Activated T-cell treated with anti-CD3 and anti-CD28 coated beads, Interleukin-2, amount 50 U/mL, for 72 hours (primary cell): ENCODE measurements at regions not wholly inside any gene's neighbourhood (a gene's known extent, or its start where the extent isn't known, plus 50 kb on each side); places are given as distances from the start of the nearest gene placed in this dataset.

Source experiments
- ATAC-seq, 2 donors: fragments of 150-1000 bp; cut with Tn5 transposase; replicated peaks in 1 of 2; 2 replicates each; pipeline ENCODE4 v1.10.0; 2021; ENCODE audit warnings: moderate library complexity in 2 of 2, mild to moderate bottlenecking in 1 of 2
- DNase-seq, 2 donors: peaks; one replicate each; pipeline ENCODE4 v3.0.0; 2021 to 2022; ENCODE audit warnings: mixed read lengths in 1 of 2
- H3K27ac Mint-ChIP-seq: one replicate; pipeline ENCODE4 v1.8.0; 2022; ENCODE audit warnings: mild to moderate bottlenecking, moderate library complexity, mixed read lengths
- H3K27me3 Mint-ChIP-seq: one replicate; pipeline ENCODE4 v1.8.0; 2022; ENCODE audit warnings: low read depth, mixed read lengths
- H3K36me3 Mint-ChIP-seq, 2 donors: one replicate each; pipeline ENCODE4 v1.8.0; 2022; ENCODE audit warnings: mixed read lengths in 2 of 2, mild to moderate bottlenecking in 1 of 2; ENCODE audit not compliant: insufficient read depth in 2 of 2
- H3K4me1 Mint-ChIP-seq: one replicate; pipeline ENCODE4 v1.8.0; 2022; ENCODE audit warnings: low read depth, mixed read lengths
- H3K4me3 Mint-ChIP-seq, 2 donors: one replicate each; pipeline ENCODE4 v1.8.0; 2022; ENCODE audit warnings: mild to moderate bottlenecking in 2 of 2, mixed read lengths in 2 of 2, moderate library complexity in 2 of 2
- H3K9me3 Mint-ChIP-seq, 2 donors: one replicate each; pipeline ENCODE4 v1.8.0; 2022; ENCODE audit warnings: mixed read lengths in 2 of 2

- no peak for ATAC-seq
- H3K27me3 Mint-ChIP-seq = no peaks in the 10 kb centered on the region
- H3K4me3 Mint-ChIP-seq = no peak overlapping the region
- H3K9me3 Mint-ChIP-seq = peaks cover 2 to 5% of the 10 kb centered on the region in 2 donors
- DNase-seq = no peak
- H3K36me3 Mint-ChIP-seq = no peaks in the 10 kb centered on the region
- H3K4me1 Mint-ChIP-seq = no peaks in the 10 kb centered on the region
- H3K27ac Mint-ChIP-seq = no peak overlapping the region
These were observed 435.0 kb upstream of the KIF2B start for GRCh38 chr17:53387745-53388144.

GRCh38 chr17:53353919-53354351 lies 468.8 kb upstream of the KIF2B start:
- H3K27ac Mint-ChIP-seq = no peak overlapping the region
- H3K9me3 Mint-ChIP-seq = peaks cover 4 to 10% of the 10 kb centered on the region in 2 donors
- no peak for DNase-seq
- ATAC-seq = no peak
- no peaks in the 10 kb centered on the region for H3K36me3 Mint-ChIP-seq
- no peaks in the 10 kb centered on the region for H3K27me3 Mint-ChIP-seq
- no peaks in the 10 kb centered on the region for H3K4me1 Mint-ChIP-seq
- no peak overlapping the region for H3K4me3 Mint-ChIP-seq

GRCh38 chr17:53344778-53345177 lies 477.9 kb upstream of the KIF2B start:
- Mint-ChIP-seq H3K27me3 (no peaks in the 10 kb centered on the region), H3K36me3 (peaks cover 0 to 2% of the 10 kb centered on the region in 2 donors)

GRCh38 chr17:53336281-53336680 lies 486.4 kb upstream of the KIF2B start:
- no peak overlapping the region for H3K4me3 Mint-ChIP-seq
- no peak overlapping the region for H3K27ac Mint-ChIP-seq
- no peaks in the 10 kb centered on the region for H3K4me1 Mint-ChIP-seq
- peaks cover 0 to 2% of the 10 kb centered on the region in 2 donors for H3K36me3 Mint-ChIP-seq
- H3K9me3 Mint-ChIP-seq = peaks cover 11 to 21% of the 10 kb centered on the region in 2 donors
- DNase-seq = no peak
- H3K27me3 Mint-ChIP-seq = no peaks in the 10 kb centered on the region
- no peak for ATAC-seq

More at GRCh38 chr17:53344778-53345177, 477.9 kb upstream of the KIF2B start:
- ATAC-seq = no peak
- DNase-seq = no peak
- Mint-ChIP-seq H3K9me3 (peaks cover 14 to 15% of the 10 kb centered on the region in 2 donors), H3K4me3 (no peak overlapping the region), H3K4me1 (no peaks in the 10 kb centered on the region), H3K27ac (no peak overlapping the region)

- no peak overlapping the region for H3K4me3 Mint-ChIP-seq
- H3K36me3 Mint-ChIP-seq = no peaks in the 10 kb centered on the region
- H3K27me3 Mint-ChIP-seq = no peaks in the 10 kb centered on the region
- no peak overlapping the region for H3K27ac Mint-ChIP-seq
- ATAC-seq (no peak), DNase-seq (no peak)
- H3K9me3 Mint-ChIP-seq = peaks cover 6 to 16% of the 10 kb centered on the region in 2 donors
- no peaks in the 10 kb centered on the region for H3K4me1 Mint-ChIP-seq
These were observed 487.3 kb upstream of the KIF2B start for GRCh38 chr17:53335443-53335842.

DNA sequence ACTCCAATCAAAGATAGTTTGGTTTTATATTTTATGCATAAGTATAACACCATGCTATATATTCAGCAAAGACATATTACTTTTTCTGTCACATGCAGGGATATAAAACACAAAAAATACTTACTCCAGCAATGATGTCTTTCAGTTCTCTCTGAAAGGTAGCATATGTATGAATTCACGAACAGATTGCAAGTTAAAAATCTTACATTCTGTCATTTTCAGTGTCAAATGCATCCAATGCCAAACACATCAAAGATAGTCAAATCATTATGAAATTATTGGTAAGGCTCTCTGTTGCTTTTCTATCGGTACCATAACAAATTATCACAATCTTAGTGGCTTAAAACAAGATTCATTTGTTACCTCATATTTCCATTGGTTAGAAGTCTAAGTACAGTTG lies 492.0 kb upstream of the KIF2B start:
- H3K4me1 Mint-ChIP-seq = no peaks in the 10 kb centered on the region
- H3K27ac Mint-ChIP-seq = no peak overlapping the region
- DNase-seq (no peak), ATAC-seq (no peak)
- H3K9me3 Mint-ChIP-seq = peaks cover 1 to 9% of the 10 kb centered on the region in 2 donors
- no peak overlapping the region for H3K4me3 Mint-ChIP-seq
- H3K36me3 Mint-ChIP-seq = no peaks in the 10 kb centered on the region
- no peaks in the 10 kb centered on the region for H3K27me3 Mint-ChIP-seq

- H3K36me3 Mint-ChIP-seq = no peaks in the 10 kb centered on the region
- H3K4me1 Mint-ChIP-seq = no peaks in the 10 kb centered on the region
- H3K27ac Mint-ChIP-seq = no peak overlapping the region
- H3K4me3 Mint-ChIP-seq = no peak overlapping the region
- ATAC-seq (no peak), DNase-seq (no peak)
- peaks cover 6 to 7% of the 10 kb centered on the region in 2 donors for H3K9me3 Mint-ChIP-seq
- H3K27me3 Mint-ChIP-seq = no peaks in the 10 kb centered on the region
These were observed 501.1 kb upstream of the KIF2B start for GRCh38 chr17:53321651-53322050.

- no peak overlapping the region for H3K4me3 Mint-ChIP-seq
- ATAC-seq = no peak
- no peaks in the 10 kb centered on the region for H3K4me1 Mint-ChIP-seq
- no peaks in the 10 kb centered on the region for H3K27me3 Mint-ChIP-seq
- no peaks in the 10 kb centered on the region for H3K36me3 Mint-ChIP-seq
- no peak for DNase-seq
- peaks cover 7 to 10% of the 10 kb centered on the region in 2 donors for H3K9me3 Mint-ChIP-seq
- no peak overlapping the region for H3K27ac Mint-ChIP-seq
These were observed 502.8 kb upstream of the KIF2B start for GRCh38 chr17:53319947-53320346.

GRCh38 chr17:53316988-53317387 lies 505.7 kb upstream of the KIF2B start:
- H3K4me1 Mint-ChIP-seq = no peaks in the 10 kb centered on the region
- ATAC-seq = no peak
- H3K9me3 Mint-ChIP-seq = peaks cover 5 to 6% of the 10 kb centered on the region in 2 donors
- DNase-seq = no peak
- no peaks in the 10 kb centered on the region for H3K36me3 Mint-ChIP-seq
- H3K27me3 Mint-ChIP-seq = no peaks in the 10 kb centered on the region
- H3K4me3 Mint-ChIP-seq = no peak overlapping the region
- H3K27ac Mint-ChIP-seq = no peak overlapping the region

DNA sequence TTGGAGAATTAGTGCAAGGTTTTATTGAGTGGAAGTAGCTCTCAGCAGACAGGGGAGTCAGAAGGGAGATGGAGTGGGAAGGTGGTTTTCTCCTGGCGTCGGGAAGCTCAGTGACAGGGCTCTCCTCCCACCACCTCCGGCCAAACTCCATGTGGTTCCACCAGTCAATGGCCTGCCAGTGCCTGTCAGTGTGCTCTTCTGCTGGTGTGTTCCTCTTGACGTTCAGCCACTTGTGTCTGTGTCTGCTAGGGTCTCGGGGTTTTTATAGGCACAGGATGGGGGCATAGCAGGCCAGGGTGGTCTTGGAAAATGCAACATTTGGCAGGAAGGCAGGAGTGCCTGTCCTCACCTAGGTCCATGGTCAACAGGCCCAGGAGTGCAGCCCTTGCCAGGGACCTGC lies 506.7 kb upstream of the KIF2B start:
- DNase-seq = no peak
- Mint-ChIP-seq H3K27ac (no peak overlapping the region), H3K36me3 (no peaks in the 10 kb centered on the region), H3K4me1 (no peaks in the 10 kb centered on the region), H3K9me3 (peaks cover 6% of the 10 kb centered on the region in 2 donors), H3K27me3 (no peaks in the 10 kb centered on the region), H3K4me3 (no peak overlapping the region)
- no peak for ATAC-seq

GRCh38 chr17:53314521-53314920 lies 508.2 kb upstream of the KIF2B start:
- no peak overlapping the region for H3K27ac Mint-ChIP-seq
- DNase-seq (no peak), ATAC-seq (no peak)
- H3K4me3 Mint-ChIP-seq = no peak overlapping the region
- no peaks in the 10 kb centered on the region for H3K4me1 Mint-ChIP-seq
- no peaks in the 10 kb centered on the region for H3K36me3 Mint-ChIP-seq
- peaks cover 6 to 10% of the 10 kb centered on the region in 2 donors for H3K9me3 Mint-ChIP-seq
- no peaks in the 10 kb centered on the region for H3K27me3 Mint-ChIP-seq

- H3K9me3 Mint-ChIP-seq = peaks cover 6 to 12% of the 10 kb centered on the region in 2 donors
- H3K27me3 Mint-ChIP-seq = no peaks in the 10 kb centered on the region
- no peaks in the 10 kb centered on the region for H3K36me3 Mint-ChIP-seq
- no peak overlapping the region for H3K4me3 Mint-ChIP-seq
- no peaks in the 10 kb centered on the region for H3K4me1 Mint-ChIP-seq
- ATAC-seq (no peak), DNase-seq (no peak)
- no peak overlapping the region for H3K27ac Mint-ChIP-seq
These were observed 509.0 kb upstream of the KIF2B start for GRCh38 chr17:53313746-53314145.

DNA sequence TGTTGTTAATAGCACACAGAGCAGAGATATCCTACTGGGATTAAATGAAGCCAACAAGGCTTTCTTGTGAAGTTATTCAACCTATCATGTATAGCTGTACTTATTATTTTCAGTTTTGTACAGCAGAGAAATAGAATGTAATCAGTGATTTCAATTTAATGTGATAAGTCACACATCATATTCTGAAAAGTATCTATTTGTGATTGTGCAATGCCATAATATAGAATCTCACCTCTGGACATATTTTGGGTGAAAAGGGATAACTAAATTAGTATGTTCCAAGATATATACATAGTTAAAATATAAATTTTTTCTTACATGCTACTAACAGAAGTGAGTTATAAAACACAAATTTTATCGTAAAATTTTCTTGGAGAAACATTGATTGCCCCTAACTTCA lies 544.3 kb upstream of the KIF2B start:
- DNase-seq = no peak
- ATAC-seq = no peak
- Mint-ChIP-seq H3K4me3 (no peak overlapping the region), H3K27ac (no peak overlapping the region), H3K36me3 (no peaks in the 10 kb centered on the region), H3K9me3 (peaks cover 0 to 2% of the 10 kb centered on the region in 2 donors), H3K27me3 (no peaks in the 10 kb centered on the region), H3K4me1 (no peaks in the 10 kb centered on the region)

DNA sequence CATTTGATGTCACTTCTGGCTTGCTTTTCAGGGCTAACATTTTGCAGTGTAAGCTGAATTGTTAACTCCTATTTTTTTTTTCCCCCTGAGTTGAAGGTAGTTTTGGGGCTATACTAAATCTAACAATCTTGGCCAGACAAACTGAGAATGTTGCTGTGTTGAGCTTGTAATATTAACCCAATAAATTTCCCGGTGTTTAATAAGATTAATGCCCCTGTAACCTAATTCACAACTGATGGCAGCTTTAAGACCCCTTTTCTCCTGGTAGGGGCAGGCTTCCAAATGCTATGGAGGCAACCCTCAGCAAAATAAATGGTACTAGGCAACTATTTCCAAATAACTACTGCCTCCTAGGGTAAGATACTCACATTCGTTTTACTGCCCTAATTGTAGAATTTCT lies 549.6 kb upstream of the KIF2B start:
- Mint-ChIP-seq H3K4me1 (no peaks in the 10 kb centered on the region), H3K4me3 (no peak overlapping the region), H3K27me3 (no peaks in the 10 kb centered on the region), H3K27ac (no peak overlapping the region), H3K36me3 (no peaks in the 10 kb centered on the region), H3K9me3 (peaks cover 0 to 1% of the 10 kb centered on the region in 2 donors)
- ATAC-seq (no peak), DNase-seq (no peak)
